Activated CD8-positive, alpha-beta memory T cell treated with anti-CD3 and anti-CD28 coated beads, Interleukin-2, amount 50 U/mL, for 24 hours (primary cell): ENCODE measurements at regions not wholly inside any gene's neighbourhood (a gene's known extent, or its start where the extent isn't known, plus 50 kb on each side); places are given as distances from the start of the nearest gene placed in this dataset.

Experiments
- DNase-seq: peaks from one replicate; pipeline ENCODE4 v3.0.0-alpha.2; 2020; ENCODE audit errors: extremely low read depth

DNA sequence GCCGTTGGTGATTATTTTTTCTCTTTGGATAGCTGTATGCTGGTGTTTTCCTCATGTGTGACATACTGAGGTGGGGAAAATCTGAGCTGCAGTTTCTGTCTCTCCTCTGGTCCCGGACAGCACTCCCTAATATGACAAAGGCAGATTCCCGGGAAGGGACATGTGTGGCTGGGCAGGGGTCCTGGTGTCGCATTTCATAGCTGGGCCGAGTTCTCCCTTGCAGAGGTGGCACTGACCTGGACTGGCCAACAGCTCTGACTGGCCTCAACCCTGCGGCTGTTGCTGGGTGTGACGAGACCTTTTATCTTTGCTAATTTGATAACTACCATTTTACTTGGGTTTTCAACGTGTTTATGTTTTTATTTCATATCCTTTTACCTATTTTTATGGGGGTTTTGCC lies 248.6 kb upstream of the TCERG1L start:
- DNase-seq: no peak

DNA sequence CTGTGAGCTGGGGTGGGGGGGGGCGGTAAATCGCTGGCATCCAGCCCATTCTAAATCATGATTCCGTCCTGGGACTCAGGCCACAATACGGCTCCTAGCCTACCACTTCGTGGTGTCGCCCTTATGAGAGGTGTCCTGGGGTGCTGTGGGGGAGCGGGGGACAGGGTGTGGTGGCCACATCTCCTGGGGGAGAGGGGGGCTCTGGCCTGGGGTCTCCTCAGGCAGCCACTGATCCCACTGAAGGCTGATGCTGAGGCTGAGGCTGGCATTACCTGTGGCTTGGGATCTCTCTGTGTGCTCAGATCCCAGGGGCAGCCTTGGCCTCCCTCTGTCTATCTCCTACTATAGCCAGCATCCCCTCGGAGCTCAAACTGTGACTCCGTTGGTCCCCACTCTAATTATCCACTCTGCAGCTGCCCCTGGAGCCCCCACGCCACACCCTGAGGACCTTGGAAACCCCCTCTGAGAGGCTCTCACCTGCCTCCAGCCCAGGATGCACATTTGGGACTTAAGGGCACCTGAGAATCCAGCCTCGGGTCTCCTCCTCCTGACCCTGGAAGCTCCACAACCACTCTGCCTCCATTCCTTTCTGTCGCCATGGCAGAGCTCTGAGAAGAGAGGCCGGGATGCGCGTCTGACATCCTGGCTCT lies 249.3 kb upstream of the TCERG1L start:
- DNase-seq: no peak

DNA sequence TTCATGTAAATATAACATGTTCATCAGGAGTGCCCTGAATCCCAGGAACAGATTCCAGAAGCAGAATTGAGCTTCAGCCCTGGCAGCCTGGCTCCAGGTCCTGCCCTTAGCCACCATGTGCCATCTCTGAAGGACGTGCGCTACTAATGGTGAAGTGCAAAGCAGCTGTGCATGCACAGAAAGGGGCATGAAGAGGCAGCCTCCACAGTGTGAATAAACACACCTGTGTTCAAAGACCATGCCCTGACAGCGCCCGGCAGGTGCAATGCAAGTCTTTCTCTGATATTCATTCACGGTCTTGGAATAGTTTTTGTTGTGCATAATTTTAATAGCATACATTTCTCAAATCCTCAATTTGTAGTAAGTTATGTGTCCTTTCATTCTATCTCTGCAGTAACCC lies 250.4 kb upstream of the TCERG1L start:
- DNase-seq: no peak

DNA sequence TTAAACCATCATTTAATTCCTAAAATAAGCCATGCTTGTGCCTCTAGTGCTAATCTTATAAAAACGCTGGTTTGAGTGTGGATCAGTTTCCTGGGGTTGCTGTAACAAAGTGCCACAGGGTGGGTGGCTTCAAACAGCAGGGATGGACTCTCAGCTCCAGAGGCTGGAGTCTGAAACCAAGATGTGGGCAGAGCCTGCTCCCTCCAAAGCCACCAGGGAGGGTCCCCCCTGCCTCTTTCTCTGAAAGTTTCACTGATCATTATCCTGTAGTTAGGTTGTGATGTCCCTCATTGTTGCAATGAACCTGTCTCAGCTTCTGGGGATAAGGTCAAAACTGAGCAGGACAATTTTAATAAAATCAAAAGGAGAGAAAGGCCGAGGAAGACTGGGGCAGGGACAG lies 251.9 kb upstream of the TCERG1L start:
- no peak for DNase-seq

DNA sequence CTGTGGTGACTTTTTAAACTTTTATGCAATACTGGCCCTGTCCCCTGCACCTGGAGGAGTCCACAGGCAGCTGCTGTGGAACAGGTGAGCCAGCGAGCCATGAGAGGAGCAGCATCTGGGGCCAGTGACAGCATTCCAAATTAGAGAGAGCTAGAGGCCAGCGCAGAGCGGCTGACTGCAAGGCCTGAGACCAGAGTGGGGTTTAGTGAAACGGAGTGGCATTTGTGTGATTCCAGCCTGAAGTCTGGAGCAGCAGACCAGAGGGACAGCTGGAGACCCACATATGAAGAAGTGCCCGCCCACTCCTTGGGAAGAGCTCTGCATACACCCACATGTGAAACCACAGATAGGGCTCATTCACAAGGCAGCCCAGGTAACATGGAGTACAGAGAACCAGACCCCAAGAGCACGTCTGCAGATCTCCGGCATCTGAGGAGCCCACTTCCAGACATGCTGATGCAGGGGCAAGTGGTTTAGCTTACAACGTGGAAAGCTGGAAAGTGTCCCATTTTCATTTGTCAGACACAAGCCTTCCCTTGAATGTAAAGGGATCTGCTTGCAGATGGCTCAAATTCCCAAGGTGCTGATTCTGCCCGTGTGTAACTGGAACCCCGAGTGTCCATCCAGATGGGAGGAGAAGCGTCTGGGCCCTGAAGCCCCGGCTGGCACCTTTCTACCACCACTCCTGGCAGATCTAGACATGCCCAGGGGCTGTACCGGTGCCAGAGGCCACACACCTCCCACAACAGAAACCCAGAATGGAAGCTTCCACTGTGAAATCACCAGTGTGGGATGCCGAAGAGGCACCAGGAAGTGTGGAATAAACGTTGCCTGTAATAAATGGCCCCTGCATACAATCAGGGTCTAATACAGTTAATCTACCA lies 256.0 kb upstream of the TCERG1L start:
- DNase-seq: no peak

DNA sequence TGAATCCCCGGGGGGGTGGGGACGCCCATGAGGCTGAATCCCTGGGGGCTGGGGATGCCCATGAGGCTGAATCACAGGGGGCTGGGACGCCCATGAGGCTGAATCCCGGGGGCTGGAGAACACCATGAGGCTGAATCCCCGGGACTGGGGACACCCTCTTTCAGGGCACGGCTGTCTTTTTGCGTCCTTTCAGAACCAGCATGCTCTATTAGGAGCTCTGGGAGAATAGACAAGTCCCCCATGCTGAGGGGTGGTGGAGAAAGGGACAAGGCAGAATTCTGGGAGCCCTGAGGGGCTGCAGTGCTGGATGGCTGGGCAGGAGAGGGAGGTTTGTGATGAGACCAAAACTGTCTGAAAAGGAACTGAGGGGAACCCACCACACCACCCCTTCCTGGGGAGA lies 257.3 kb upstream of the TCERG1L start:
- no peak for DNase-seq

DNA sequence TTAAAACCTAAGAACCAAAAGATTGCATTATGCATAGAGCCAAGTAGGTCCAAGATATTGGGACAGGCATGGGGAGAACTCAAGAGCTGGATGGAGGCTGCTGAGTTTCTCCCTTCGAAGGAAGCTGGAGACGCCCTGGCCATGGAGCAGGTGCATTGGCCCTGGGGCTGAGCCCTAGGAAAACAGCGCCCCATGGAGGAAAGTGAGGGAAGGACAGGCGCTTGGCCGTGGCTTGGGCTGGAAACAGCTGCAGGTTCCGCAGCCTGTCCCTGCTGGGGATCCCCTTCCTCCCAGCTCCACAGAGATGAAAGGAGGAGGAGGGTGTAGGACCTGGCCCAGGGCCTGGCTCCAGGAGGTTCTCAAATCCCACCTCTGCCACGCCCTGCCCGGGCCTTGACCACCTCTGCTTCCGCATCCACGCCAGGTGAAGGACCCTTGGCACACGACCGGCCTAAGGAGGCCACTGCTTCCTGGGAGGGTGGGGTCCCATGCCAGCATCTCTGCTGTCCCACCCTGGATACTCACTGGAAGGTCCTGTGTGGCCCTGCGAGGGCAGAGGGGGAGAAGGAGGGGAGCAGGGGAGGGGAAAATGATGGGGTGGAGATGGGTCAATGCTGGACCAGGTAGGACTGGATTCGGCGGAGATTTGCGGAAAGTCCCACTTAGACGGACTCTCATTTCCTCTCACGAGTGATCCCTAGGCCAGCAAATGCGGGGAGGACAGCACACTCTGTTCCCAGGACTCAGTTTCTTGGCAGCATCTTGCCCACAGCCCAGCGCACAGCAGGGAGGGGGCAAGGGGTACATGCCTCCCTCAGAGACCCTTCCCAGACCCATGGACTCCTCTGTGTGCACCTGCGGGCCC lies 258.6 kb upstream of the TCERG1L start:
- no peak for DNase-seq

DNA sequence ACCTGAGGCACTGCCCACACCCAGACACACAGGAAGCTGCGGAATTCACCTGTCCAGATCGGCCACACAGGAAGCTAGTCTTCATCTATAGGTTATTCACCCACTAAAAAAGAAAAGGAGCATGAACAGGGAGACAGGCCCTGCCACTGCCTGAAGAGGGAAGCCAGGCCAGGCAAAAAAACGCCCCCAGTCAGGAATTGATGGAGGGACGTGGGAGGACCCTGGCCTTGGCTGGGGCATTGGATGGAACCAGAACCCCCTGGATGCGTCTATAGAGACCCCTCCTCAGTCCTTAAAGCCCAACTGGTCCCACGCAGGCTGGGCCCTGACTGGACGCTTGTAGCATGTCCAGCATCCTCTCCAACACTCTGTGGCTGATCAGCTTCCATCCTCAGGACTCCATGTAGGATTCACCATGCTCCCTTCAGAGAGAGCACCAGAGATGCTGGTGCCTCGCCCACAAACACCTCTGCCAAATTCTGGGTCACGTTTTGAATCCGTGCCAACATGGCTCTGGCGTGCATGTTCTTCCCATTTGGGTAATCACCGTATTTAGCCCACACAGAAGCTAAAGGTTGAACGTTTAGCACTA lies 259.3 kb upstream of the TCERG1L start:
- DNase-seq: no peak

DNA sequence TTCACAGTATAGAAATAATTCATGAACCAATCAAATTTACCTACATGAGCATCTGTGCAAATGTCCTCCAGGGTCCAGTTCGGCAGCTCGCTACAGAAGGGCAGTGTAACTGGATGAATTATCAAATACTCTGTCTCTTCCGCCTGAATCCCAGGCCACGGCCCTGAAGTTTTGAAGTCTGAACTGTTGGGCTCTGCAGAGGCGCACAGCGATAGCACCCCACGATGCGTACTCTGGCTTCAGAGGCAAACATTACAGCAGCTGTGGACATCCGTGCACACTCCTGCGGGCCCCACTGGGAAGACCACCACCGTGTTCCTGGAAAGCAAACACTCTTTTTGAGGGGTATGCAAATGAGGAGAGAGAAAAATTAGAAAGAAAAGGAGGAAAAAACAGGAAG lies 259.8 kb upstream of the TCERG1L start:
- DNase-seq: no peak

DNA sequence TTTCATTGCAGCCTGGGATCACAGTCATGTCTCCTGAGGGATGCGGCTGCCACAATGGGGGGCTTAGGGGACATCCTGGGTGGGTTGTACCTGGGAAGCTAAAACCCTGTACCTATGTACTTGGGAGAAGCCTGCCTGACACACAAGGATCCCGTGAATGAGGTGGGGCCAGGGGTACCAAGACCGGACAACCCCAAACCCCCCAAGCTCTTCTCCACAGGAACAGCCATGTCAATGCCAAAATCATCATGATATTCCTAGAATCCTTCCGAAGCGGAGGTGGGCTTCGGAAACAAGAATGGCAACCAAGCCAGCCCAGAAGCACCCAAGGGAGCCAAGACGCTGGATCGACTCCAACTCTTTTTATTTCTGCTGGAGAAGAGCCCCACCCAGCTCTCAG lies 260.3 kb upstream of the TCERG1L start:
- DNase-seq: no peak

DNA sequence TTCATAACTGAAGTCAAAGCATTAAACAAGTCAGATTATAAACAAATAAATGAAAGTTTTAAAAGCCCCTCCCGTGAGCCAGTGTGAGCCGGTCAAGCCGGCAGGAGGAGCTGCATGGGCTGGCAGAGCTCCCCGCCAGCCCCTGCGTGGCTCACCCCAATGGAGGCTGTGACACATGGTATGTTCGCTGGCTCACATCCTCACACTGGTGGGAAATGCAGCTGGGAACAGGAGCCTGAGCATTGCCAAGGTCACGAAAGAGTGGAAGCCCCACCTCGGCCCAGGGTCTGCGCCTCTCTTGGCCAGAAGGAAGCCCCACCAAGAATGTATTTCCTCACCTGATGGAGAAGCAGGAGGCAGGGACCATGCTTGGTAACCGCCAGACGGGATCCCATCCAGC lies 261.7 kb upstream of the TCERG1L start:
- DNase-seq: no peak

DNA sequence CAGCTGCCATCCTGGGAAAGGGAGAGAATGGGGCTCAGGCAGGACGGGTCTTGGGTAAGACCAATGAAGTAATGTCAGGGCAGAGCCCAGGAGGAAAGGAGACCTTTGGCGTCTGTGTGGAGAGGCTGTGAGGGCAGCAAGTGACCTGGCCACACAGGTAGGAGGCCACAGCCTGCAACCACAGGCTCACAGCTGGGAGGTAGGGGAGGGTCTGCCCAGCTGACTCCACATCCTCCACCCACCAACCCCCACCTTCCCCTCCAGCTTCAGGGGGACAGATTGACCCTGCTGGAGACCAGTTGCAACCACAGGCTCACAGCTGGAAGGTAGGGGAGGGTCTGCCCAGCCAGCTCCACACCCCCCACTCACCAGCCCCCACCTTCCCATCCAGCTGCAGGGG lies 262.2 kb upstream of the TCERG1L start:
- no peak for DNase-seq

DNA sequence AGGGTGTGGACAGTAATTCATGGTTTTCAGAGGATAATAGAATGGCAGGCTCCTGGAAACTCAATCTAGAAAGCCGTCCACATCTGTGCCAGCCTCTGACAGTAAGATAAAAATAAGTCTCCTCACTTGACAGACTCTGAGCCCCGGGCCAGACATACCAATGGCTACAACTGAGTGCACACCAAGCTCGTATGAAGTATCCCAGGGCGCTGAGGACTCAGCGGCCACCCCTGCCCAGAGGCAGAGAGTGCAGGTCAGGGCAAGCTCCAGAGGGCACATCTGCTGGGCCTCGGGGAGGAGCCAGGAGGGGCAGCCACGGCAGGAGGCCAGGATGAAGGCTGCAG lies 262.8 kb upstream of the TCERG1L start:
- DNase-seq: no peak

DNA sequence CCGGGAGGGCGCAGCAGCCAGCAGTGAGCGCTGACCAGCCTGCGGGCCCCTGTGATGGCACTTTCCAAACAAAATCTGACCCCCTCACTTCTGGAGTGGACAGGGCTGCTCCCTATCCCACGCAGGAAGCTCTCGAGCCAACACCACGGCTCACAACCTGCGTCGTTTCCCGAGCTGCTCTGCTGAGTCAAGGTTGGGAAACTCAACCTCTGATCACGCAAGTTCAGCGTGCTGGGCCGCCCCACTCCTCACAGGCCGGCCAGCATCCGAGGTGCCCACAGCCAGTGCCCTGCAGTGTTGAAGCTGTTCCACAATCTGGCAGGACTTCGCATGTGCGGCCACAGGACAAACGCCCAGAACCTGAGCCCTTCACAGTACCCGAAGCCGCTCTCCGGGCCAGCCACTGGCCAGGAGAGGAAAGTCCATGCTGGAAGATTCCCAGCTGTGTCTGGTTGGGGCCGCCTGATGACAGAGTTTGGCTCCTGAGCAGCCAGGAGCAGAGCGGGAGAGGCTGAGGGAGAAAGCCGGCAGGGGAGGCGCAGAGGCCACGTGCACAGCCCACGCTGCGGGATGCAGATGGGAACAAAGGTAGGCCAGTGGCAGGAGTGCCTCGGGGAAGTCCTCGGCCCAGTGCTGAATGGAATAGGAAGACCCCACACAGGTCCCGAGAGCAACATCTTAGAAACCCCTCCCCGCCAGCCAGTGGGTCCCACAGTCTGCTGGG lies 263.3 kb upstream of the TCERG1L start:
- no peak for DNase-seq

DNA sequence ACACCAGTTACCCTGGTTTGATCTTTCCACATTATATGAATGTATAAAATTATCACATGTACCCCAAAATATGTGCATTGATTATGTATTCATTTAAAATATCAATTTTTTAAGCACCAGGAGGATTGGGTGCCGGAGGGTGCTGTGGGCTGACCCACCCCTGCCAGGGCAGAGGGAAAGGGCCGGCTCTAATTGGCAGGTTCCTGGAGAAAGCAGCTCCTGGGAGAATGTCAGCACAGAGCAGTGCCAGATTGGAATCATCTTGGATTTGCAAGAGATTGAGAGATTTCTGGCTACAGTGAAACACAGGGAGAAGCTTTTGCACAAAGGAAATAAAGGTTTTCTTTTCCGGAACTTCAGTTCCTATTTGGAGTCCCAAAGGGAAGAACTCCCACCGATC lies 264.4 kb upstream of the TCERG1L start:
- no peak for DNase-seq

DNA sequence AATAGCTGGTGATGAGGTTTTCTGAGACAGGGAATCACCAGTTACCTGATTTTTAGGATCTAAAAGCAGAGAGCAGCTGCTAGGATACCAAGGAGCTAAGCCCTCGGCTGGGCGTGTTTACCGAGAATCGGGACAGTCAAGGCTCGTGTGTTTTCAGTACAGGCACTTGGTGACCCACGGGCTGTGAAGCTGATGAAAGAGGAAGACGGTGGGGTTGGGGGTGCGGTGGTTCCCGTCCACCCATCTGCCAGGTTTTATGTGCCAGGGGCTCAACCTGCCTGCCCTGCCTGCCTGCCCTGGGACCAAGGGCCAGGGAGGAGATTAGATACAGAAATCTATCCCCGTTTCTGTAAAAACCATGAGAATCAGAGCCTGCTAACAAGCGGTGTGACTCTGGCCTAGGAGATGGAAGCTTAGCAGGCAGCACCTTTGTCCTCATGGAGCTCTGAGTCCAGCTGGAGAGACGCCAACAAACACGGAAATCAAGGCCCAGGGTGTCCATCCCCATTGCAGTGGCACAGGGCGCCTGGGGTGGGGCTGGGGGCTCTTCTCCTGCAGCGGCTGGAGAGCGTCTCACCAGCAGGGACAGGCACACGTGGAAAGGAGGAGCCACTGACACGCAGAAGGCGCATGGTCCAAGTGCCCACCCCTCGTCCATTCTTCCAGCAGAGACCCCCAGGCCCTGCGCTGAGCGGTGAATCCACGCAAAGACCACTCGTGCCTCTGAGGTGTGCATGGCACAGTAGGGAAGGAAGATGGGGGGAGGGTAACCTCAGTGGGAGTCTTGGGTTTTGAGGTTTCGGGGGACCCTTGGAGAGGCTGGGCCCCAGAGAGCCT lies 265.0 kb upstream of the TCERG1L start:
- no peak for DNase-seq

DNA sequence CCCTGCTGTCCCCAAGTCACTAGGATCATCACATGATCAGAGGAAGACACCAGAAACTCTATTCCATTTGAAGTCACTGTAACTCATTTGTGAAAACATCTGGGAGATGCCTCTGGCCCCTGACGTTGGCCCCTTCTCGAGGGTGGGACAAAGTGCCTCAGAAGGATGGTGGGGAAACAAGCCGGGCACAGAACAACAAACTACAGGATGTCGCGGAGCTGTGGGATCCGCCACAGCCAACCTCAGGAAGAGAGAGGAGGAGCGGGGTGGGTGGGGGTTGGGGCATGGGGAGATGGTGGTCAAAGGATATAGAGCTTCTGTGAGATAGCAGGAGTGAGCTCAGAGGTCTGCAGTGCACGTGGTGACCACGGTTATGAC lies 265.6 kb upstream of the TCERG1L start:
- no peak for DNase-seq

DNA sequence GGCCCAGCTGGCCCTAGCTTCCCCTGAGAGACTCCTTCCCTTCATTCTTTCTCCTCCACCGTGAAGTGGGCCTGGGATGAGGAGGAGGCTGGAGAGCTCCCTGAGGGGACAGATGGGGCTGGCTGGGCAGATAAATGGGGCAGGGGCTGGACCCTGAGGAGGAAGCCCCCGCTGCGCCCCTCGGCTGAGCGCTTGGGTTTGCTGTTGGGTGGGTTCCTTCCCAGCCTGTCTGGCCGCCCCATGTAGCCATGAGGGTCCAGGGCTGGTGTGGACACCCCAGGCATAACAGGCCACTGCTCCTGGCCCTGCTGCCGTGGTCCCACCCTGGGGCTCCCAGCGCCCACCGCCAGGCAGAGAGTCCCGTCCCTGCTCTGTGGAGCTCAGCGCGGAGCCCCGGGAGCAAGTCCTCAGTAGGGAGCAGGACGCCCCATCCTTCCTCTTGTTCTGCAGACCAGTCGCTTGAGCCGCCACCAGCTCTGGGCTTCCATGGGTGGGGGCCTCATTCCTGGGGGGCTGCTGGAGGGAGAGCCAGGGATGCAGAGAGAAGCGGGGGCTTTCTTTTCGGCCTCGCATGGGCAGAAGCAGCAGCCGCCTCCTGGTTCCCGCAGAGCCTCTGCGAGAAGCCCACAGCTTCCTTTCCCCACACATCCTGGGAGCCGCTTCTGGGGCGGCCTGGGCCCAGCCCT lies 266.4 kb upstream of the TCERG1L start:
- no peak for DNase-seq

DNA sequence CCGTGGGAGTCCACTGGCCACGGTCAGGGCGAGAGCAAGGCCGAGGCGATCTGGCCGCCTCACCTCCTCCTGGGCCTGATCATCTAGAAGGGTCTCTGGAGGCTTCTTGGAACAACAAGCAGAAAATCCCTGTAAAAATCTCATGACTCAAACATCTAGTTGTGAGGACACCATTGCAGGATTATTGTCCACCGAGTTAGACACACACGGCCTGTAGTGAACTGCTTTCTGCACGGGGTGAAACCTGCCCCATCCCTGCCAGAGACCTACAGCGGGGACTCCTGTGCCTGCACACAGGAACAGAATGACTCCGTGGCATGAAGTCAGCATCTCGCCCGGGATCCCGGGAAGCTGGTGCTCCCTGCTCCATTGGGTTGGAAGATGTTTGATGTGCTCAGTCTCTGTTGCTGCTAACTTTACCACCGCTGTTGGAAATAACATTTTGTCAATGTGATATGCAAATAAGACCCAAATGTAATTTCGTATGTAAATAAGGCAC lies 267.0 kb upstream of the TCERG1L start:
- no peak for DNase-seq
